Cardiac septum (tissue), 1 donor: ENCODE measurements at regions not wholly inside any gene's neighbourhood (a gene's known extent, or its start where the extent isn't known, plus 50 kb on each side); places are given as distances from the start of the nearest gene placed in this dataset.

ENCODE experiments used
- DNase-seq: peaks from one replicate; pipeline ENCODE4 v3.0.0-alpha.2; 2020; ENCODE audit warnings: low spot score
- intact Hi-C: fragments of 100-400 bp; cut with DNase I; formaldehyde crosslinking; loops from one replicate; pipeline ENCODE4 v1.14.0; 2022
- donor health status: DM: no; HTN: no; CAD: no.

DNA sequence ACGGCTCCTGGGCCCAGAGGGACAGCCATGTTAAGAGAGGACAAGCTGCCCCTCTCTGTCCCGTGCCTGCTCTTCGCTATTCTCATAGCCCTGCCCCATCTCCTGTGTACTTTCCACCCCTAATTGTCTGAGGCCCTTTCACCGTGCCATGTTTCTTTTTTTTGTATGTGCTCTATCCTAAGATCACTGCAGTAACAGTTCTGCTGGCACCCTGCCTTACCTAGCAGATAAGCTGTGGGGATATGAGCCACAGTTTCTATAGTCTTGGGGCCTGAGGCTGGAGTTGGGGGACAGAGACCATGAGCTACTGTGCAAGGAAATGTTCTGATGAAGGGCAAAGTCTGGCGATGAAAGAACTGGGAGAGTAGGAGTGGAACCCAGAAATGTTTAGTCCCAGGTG, 269.5 kb upstream of the CITED2 start:
- intact Hi-C loops = no loop called here

DNA sequence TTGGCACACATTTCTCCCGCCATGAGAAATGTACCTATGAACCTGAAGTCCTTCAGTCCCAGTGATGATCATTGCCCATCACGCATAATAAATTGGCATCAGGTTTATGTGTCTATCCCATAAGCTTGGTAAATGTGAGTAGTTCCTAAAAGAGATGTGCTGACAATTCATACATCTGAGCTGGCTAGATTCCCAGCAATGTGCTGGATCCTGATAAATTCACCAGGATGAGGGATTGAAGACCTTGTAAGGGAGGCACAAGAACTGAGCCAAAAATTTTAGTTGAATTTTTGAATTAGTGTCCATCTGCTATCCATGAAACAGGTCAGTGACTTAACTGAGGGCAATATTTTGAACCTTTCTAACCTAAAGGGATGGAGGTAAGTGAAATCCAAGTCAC, 267.9 kb upstream of the CITED2 start:
- intact Hi-C loops = no loop called here
- DNase-seq = no peak

More for the DNA sequence above, 269.5 kb upstream of the CITED2 start:
- DNase-seq = no peak

DNA sequence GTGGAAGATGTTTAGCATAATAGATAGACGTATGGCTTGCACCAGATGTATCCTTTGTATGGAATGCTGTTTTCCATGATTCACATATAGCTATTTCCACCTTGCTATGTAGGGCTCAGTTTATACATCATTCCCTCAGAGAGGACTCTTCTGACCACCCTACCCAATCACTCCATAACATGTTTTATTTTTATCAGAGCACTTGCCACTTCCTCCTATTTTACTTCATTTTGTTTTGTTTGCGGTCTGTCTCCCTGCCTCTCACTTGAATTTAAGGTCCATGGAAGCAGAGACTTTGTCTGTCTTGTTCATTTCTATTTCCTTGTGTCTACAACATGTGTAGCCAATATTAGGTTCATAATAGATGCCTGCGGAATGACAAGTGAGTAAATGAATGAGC, 266.9 kb upstream of the CITED2 start:
- intact Hi-C loops = no loop called here

DNA sequence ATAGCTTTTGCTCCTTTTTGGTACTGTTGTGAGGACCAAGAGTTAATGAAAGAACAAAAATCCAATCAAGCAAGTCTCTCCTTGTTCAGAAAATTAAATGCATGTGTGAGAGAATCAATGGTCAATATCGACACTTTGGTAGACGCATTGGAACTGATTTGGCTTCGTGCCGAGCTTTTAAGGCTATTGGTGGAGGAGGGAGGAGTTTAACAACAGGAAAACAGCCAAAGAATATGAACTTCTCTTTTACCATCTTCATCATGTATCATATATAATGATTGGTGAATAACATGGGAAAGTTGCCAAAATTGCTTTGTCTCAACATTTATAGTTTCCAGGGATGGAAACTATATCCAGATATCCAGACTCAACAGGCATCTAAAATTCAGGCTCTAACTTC, 266.5 kb upstream of the CITED2 start:
- DNase-seq = no peak
- intact Hi-C loops = no loop called here

More for the DNA sequence above, 266.9 kb upstream of the CITED2 start:
- DNase-seq = no peak

DNA sequence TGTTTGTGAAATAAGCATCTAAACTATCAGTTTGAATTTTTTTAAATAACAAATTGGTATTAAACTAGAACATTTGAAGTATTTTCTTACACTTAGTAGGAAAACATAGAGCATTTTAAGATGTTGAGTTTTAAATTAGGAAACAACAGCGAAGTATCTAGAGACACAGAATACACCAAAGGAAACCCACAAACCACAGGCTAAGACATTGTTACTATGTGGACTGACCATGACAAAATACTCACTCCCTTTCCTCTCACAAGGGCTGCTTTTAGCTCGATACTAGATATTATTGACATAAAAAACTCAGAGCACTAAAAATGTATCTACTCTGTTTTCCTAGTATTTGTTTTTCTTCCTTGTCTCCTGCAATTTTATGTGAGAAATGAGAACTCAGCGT, 266.0 kb upstream of the CITED2 start:
- intact Hi-C loops = no loop called here
- DNase-seq = no peak

DNA sequence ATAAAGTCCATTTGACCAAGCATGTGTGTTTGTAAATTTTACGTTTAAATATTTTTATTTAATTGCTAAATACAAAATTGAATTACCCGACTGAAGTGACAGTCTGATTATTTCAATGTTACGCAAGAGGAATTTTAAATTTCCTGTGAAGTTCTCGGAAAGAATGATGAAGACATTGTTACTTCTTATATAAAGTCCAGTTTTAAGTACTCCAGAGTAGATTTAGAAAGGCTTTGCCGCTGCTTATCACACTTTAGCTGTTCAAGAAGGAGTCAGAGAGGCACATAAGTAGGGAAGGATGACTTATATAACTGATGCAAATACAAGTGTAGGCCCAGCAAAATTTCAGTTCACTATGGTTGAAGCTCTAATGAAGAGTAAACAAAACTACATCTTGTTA, 265.1 kb upstream of the CITED2 start:
- DNase-seq = no peak
- intact Hi-C loops = no loop called here

DNA sequence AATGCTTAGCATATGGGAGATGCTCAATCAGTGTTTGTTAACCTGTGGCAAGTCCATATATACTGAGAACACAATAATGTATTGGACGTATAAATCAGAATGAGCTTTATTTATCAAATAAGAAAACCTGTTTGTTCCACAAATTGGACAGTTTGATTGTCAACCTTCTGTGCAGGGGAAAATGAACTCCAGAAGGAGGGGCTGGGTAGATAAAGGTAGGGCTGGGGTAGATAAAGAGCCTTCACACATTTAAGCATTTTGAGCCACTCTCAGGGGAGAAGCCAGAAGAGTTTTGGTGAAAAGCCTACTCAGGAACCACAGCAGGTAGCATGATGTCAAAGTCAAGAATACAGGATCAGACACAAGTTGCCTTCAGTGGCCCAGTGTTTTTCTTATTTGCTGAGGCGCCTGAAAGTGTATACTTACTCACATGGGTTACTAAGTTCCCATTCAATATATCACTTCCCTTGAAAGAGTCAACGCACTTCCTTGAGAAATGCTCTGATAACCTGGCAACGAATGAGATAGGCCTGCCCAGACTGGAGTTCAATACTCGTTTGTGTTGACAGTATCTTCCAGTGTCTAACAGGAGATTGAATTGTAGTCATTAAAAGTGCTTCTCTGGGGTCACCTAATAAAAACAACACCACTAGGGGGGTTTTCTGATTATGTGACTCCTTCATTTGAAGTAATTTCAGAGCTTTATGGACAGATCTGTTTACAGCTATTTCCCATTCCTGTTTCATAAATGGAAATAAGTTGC, 263.9 kb upstream of the CITED2 start:
- intact Hi-C loops = no loop called here

DNA sequence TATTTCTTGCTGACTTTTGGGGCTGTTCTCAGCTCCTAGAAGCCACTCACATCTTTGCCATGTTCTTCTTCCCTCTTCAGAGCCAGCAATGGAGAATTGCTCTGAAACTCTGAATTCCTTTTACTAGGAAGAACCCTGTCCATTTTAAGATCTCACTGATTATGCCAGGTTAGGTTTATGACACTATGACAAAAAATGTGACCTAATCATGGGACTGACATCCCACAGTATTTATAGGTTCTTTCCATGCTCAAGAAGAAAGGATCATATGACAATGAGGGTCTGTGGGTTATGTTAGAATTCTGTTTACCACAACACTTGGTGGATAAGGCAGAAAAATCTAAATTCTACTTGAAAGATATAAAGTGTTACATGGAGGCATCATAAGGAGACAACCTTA, 263.3 kb upstream of the CITED2 start:
- intact Hi-C loops = no loop called here
- no peak for DNase-seq

More for the DNA sequence above, 263.9 kb upstream of the CITED2 start:
- DNase-seq = no peak

DNA sequence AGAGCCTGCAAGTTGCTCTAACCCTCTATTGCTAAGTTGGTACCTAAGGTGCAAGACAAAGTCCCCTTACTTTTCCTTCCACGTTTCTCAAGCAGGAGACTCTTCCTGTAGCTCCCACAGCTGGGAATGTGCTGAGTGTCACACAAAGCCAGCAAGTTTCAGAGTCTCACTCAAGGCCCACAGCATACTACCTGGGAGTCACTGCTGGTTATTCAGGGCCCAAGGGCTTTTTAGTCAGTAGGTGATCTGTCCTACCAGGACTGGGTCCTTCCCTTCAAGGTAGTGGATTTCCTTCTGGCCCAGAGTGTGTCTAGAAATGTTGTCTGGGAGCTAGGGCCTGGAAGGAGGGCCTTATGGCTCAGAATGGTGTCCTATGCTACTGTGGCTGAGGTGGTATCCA, 261.9 kb upstream of the CITED2 start:
- no peak for DNase-seq
- intact Hi-C loops = no loop called here

DNA sequence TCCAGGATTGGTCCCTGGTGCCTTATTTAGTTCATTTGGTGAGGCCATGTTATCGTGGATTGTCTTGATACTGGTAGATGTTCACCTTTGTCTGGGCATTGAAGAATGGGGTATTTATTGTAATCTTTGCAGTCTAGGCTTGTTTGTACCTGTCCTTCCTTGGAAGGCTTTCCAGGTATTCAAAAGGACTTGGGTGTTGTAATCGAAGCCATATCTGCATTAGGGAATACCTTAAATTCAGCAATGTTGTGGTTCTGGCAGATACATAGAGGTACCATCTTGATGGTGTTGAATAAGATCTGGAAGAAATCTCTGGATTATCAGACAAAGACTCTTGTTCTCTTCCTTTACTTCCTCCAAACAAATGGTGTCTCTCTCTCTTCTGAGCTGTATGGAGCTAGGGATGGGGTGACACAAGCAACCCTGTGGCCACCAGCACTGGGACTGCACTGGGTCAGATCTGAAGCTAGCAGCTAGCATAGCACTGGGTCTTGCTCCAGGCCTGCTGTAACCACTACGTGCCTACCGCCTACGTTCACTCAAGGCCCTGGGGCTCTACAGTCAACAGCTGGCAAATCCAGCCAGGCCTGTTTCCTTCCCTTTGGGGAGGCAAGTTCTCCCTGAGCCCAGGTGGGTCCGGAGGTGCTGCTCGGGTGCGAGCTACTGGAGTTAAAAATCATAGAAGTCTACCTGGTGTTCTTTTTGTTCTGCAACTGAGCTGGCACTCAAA, 261.1 kb upstream of the CITED2 start:
- intact Hi-C loops = no loop called here

DNA sequence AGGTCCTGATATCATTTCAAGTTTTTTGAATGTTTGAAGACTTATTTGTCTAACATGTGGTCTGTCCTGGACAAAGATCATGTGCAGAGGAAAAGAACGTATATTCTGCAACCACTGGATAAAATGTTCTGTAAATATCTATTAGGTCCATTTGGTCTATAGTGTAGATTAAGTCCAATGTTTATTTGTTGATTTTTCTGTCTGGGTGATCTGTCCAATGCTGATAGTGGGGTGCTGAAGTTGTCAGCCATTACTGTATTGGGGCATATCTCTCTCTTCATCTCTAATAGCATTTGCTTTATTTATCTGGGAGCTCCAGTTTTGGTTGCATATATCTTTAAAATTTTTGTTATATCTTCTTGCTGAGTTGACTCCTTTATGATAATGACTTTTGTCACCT, 258.4 kb upstream of the CITED2 start:
- no peak for DNase-seq
- intact Hi-C loops = no loop called here

More for the DNA sequence above, 261.1 kb upstream of the CITED2 start:
- no peak for DNase-seq

DNA sequence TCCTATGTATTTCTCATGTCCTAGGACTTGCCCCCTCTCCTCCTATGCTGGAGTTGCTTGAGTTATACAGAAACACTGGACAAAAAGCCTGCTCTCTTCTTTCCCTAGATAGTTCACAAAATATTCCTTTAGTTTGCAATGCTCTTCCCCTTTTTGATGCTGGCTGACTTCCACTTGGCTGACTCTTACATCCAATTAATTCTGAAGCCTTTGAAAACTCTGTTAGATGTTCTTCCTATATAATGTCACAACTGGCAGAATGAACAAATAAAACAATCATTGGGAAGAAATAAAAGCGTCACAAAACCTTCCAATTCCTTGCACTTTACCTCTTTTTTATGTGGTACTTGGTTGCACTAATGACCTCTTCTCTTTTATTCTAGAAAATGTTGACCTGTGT, 253.8 kb upstream of the CITED2 start:
- DNase-seq = no peak
- intact Hi-C loops = no loop called here

DNA sequence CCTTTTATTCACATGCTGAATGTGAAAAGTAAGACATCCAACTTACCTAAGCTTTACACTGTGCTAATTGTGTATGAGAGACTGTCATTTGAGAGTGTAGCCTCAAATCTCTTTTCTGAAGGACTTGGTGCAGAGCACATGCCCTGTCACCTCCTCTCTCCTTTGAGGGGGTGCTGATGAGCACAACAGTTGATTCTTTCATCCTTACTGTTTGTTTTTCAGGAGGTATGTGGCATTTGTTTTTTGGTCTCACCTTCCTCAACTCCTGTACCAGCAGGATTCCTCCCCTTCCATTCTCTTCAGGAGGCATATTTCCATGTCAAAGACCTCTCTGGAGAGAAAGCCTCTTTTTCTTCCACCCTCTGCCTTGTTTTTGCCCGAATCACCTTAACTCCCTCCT, 252.6 kb upstream of the CITED2 start:
- intact Hi-C loops = no loop called here
- no peak for DNase-seq

DNA sequence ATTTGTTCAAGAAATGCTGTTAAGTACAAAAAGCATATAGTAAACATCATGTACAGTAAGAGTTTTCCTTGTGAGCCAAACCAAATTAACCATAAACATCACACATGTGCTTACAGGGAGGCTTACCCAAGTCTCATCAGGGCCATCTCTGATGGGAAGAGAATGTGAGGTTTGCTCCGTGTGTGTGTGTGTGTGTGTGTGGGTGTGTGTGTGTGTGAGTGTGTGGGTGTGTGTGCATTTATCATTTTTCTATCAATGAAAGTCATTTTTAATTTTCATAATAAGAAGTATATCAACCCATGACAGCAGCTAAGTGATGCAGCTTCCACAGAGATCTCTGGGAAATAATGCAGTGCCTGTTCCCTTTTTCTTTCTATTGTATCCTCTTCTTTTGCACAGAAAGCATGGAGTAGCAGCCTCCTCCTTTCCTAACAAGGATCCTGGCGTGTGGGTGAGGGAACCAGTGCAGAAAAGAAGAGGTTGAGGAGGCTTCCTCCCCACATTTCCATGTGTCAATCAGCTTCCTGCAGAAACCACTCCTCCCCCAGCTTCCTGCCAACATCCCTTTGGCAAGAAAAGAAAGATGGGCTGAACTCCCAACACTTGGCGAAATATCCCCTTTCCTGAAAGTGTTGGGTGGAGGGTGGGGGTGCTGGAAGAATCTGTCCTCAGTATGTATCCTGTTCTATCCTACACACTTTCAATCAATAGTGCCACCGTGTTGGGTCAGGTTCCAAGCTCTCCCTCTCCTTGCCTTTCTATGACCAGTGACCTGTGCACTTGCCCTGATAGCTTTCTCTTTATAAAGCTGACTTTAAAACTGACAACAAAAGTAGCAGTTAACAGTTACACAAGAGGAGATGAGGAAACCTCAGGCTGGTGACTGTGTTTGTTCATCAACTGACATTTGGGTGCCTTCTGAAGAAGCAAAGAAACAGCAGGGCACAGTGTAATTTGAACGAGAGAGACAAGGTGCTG, 251.8 kb upstream of the CITED2 start:
- intact Hi-C loops = no loop called here
- no peak for DNase-seq

DNA sequence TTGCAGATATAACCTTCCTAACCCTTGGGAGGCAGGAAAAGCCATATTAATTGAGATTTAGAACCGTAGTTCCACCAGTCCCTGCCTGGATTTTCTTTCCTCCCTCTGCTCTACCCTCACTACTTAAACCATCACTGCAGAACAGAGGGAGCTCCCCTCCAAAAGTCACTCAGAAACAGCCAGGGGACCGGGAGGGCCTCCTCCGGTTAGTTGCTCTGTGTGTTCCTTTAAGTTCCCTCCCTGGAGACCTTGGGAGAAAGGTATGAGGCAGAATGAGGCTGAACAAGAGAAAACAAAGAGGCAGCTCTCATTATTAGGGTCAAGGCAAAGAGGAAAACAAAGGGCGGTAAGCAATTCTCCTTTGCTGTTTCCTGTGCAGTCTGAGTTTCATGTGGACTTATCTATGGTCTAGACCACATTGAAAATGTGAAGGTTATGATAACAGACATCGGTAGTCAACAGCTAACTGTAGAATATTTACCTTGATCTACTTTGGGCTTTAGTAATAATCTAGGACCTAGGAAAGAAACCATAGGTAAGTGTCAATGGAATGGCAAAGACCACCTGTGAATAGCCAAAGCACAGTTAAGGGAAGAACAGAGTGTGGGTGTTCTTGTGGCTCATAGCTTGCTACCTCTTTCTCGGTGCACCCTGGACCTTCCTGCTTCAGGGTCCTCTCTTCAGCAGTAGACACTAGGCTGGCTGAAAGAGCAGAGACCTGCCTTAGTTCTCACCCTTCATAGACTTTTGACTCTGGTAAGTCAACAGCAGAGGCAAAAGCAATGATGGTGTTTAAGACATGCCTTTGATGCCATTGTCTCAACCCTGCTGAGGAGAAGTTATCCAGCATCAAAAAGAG, 250.9 kb upstream of the CITED2 start:
- DNase-seq = no peak
- intact Hi-C loops = no loop called here

DNA sequence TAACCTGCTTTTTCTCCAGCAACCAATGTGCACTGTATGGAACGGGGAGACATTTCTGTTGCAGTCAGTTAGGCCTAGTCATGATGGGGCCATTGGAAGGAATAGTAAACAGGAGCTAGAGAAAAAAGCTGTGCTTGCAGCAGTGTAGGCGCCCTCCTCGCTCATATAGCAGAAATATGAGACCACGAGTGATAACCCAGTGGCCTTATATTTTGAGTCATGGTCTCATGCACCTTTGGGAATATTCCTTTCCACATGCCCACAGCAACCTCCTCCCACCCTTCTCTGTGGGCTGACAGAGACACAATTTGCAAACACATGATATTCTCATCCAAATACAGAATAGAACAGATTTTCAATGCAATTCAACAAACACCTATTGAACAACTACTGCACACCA, 248.9 kb upstream of the CITED2 start:
- DNase-seq = no peak
- intact Hi-C loops = no loop called here

DNA sequence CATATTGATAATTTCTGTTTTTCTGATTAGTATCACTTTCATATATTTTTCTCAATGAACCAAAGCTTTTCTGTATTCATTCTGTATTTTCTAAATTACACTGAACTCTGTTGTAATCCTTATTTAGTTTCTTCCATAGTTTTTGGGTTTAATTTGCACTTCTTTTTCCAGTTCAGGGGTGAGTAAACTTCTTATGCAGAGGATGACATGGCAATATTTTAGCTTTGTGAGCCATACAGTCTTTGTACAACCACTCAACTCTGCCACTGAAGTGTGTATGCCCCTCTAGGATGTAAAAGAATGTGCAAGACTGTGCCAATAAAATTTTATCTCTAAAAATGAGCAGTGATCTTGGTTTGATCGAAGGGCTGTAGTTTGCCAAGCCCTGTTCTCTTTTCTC, 239.0 kb upstream of the CITED2 start:
- intact Hi-C loops = no loop called here
- DNase-seq = no peak

DNA sequence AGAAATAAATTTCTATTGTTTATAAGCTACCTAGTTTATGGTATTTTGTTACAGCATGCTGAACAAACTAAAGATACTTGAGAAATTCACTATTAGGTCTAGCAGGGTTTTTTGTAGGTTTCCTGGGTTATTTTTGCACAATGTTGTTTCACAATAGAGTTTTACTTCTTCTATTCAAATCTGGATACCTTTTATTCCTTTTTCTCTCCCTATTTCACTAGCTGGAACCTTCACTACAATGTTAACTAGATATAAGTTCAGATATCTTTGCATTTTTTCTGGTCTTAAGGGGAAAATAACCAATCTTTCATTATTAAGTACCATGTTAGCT, 237.7 kb upstream of the CITED2 start:
- intact Hi-C loops = no loop called here
- no peak for DNase-seq

DNA sequence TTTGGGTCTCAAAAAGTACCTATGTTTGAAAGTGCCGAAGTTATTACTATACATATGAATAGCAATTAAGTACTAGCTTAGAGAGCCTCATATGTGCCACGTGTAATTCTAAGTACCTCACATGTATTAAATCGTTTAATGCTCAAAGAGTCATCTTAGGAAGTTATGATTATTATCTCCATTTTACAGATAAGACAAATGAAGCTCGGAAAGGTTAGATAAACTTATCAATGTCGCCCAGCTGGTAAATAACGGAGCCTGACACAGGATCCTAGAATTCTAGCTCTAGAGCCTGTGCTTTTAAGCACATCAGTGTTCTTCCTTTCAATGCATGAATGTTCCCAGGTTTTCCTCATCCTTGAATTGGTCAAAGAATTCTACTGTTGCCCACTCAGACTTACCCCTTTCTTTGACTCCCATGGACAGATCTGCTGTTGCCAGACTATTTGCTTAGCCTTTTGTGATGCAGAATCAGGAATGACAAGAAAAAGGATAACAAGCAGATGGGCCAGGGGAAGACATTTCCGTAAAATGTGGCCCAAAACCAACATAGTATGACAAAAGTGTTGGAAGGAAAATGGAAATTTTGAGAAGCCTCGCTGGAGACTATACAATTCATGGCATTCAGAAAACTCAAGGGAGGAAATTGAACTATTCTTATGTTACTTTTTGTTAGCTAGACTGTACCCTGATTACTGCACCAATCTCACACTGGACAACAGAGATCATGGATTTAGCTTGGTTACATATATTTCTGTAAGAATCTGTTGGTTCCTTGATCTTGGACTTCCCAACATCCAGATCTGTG, 237.1 kb upstream of the CITED2 start:
- intact Hi-C loops = no loop called here
- no peak for DNase-seq
